ENCODE measurements at regions not wholly inside any gene's neighbourhood (a gene's known extent, or its start where the extent isn't known, plus 50 kb on each side); places are given as distances from the start of the nearest gene placed in this dataset.

- H3K4me1 Mint-ChIP-seq: peaks cover 32% of the 10 kb centered on the region
- ChIA-PET CTCF (no interaction called here), POLR2A (no interaction called here)
- no peaks in the 10 kb centered on the region; the same call in 1 of the 2 replicates for H3K27me3 Mint-ChIP-seq (ENCODE audit: low read depth)
- H3K36me3 Mint-ChIP-seq: no peaks in the 10 kb centered on the region
- TF ChIP-seq TCF7 (CRISPR knock-in tag; IDR thresholded peaks at IDR 0.05; ENCODE audit: low read depth): no peak
- no peak for ATAC-seq
- DNase-seq (ENCODE audit: low spot score): no peak
- no peak overlapping the region for H3K27ac Mint-ChIP-seq
- H3K9me3 Mint-ChIP-seq: peaks cover 10% of the 10 kb centered on the region
- no peak overlapping the region for H3K4me3 Mint-ChIP-seq
These were observed 53.9 kb upstream of the SETBP1 start for GRCh38 chr18:44626807-44627206.

DNA sequence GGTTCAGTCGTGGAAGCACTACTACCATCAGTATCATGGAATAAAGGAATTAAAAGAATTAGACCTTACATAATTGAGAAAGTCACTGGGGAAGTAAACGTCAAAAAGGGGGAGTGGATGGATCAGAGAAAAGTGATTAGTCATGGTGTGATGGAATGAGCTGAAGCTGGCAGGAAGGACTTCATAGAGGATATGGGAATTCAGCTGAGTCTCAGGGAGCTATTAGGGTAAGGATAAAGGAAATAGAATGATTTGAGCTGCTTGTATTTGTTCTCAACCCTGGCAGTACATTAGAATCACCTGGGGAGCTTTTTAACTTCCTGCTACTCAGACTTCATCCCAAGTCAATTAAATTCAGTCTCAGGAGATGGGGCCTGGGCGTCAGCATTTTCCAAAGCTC lies 53.4 kb upstream of the SETBP1 start:
- H3K36me3 Mint-ChIP-seq: no peaks in the 10 kb centered on the region
- TF ChIP-seq USF2 (CRISPR knock-in tag; IDR thresholded peaks at IDR 0.05): no peak
- TF ChIP-seq ZNF263 (CRISPR knock-in tag; IDR thresholded peaks at IDR 0.05; ENCODE audit: low read depth): no peak
- no peak for TF ChIP-seq ZNF512 (CRISPR knock-in tag; IDR thresholded peaks at IDR 0.05; ENCODE audit: borderline replicate concordance)
- no peak for TF ChIP-seq CREM (CRISPR knock-in tag; IDR thresholded peaks at IDR 0.05)
- no peak for TF ChIP-seq PREB (CRISPR knock-in tag; IDR thresholded peaks at IDR 0.05; ENCODE audit: borderline replicate concordance)
- TF ChIP-seq JAZF1 (CRISPR knock-in tag; IDR thresholded peaks at IDR 0.05): no peak
- TF ChIP-seq GRHL2 (CRISPR knock-in tag; IDR thresholded peaks at IDR 0.05; ENCODE audit: insufficient replicate concordance, severe bottlenecking): no peak
- no peak for TF ChIP-seq SP1 (CRISPR knock-in tag; conservative IDR thresholded peaks at IDR 0.05)
- no peak for TF ChIP-seq ATF1 (CRISPR knock-in tag; IDR thresholded peaks at IDR 0.05)
- no peak for TF ChIP-seq RORB (CRISPR knock-in tag; IDR thresholded peaks at IDR 0.05)
- TF ChIP-seq ZNF232 (CRISPR knock-in tag; IDR thresholded peaks at IDR 0.05): no peak
- TF ChIP-seq ZNF281 (CRISPR knock-in tag; IDR thresholded peaks at IDR 0.05): no peak
- TF ChIP-seq NR1H2 (CRISPR knock-in tag; IDR thresholded peaks at IDR 0.05): no peak
- no peak for TF ChIP-seq CREB1 (CRISPR knock-in tag; IDR thresholded peaks at IDR 0.05)
- TF ChIP-seq ZNF138 (CRISPR knock-in tag; conservative IDR thresholded peaks at IDR 0.05): no peak
- no peak for TF ChIP-seq ZNF219 (CRISPR knock-in tag; IDR thresholded peaks at IDR 0.05; ENCODE audit: borderline replicate concordance)
- TF ChIP-seq PRRX2 (CRISPR knock-in tag; IDR thresholded peaks at IDR 0.05): no peak
- TF ChIP-seq NFATC4 (CRISPR knock-in tag; IDR thresholded peaks at IDR 0.05): no peak
- TF ChIP-seq FOXJ3 (CRISPR knock-in tag; IDR thresholded peaks at IDR 0.05; ENCODE audit: borderline replicate concordance): no peak
- H3K9me3 Mint-ChIP-seq: peaks cover 13% of the 10 kb centered on the region
- no peaks in the 10 kb centered on the region; the same call in 1 of the 2 replicates for H3K27me3 Mint-ChIP-seq (ENCODE audit: low read depth)
- ChIA-PET CTCF (no interaction called here), POLR2A (no interaction called here)
- H3K4me1 Mint-ChIP-seq: peaks cover 32% of the 10 kb centered on the region
- H3K27ac Mint-ChIP-seq: no peak overlapping the region
- no peak for DNase-seq (ENCODE audit: low spot score)
- peak; percentile 31; the same call in 1 of the 2 replicates for ATAC-seq
- H3K4me3 Mint-ChIP-seq: no peak overlapping the region
